ENCODE measurements at regions not wholly inside any gene's neighbourhood (a gene's known extent, or its start where the extent isn't known, plus 50 kb on each side); places are given as distances from the start of the nearest gene placed in this dataset.

- no peak for DNase-seq
- intact Hi-C loops (cut with DNase I): no loop called here
Observed at GRCh38 chr2:153110486-153110885, 368.1 kb downstream of the RPRM start.

DNA sequence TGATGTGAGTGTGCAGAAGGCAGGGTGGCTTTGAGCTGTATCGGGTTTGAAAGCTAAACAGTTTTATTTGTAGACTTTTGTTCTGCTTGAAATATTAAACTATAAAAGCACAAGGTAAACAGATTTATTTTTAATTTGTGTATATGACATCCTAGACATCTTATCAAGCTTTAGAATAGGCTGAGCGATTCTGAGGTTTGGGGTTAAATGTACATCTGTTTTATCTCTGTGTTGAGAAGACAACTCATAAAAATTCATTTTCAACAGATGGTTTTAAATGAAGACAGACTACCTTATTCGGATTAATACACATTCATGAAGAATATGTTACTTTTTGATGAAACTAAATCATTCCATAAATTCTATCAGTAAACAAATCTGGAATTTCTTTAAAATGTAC is 368.8 kb downstream of the RPRM start:
- intact Hi-C loops (cut with DNase I): no loop called here
- DNase-seq: no peak

DNA sequence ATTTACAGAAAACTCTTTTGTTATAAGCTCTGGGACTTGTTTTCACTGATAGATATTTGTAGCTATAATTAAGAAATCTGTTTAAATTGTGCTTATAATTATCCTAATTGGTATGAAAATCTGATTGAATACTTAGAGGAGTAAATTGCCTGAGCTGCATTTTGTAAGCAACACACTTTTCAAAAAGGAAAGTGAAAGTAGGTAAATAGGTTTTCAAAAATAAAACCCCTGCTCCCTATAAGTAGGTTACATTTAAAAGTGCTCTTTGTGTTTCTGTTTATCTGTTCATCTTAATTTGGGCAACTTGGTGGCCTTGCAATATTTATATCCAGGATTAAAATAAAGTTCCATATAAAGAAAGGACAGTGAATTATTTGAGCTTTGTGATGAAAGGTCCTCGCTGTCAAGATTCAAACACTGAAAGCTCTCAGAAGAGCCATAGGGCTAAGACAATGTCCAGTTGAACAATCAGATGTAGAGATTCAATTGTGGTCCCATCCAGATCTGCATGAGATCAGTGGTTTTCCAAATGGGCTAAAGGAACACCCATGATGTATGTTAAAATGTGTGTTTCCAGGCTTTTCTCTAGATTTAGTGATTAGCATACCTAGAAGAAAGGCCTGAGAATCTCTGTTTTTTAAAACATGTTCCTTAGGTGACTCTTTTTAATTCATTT is 371.6 kb downstream of the RPRM start:
- no peak for DNase-seq
- intact Hi-C loops (cut with DNase I): no loop called here

DNA sequence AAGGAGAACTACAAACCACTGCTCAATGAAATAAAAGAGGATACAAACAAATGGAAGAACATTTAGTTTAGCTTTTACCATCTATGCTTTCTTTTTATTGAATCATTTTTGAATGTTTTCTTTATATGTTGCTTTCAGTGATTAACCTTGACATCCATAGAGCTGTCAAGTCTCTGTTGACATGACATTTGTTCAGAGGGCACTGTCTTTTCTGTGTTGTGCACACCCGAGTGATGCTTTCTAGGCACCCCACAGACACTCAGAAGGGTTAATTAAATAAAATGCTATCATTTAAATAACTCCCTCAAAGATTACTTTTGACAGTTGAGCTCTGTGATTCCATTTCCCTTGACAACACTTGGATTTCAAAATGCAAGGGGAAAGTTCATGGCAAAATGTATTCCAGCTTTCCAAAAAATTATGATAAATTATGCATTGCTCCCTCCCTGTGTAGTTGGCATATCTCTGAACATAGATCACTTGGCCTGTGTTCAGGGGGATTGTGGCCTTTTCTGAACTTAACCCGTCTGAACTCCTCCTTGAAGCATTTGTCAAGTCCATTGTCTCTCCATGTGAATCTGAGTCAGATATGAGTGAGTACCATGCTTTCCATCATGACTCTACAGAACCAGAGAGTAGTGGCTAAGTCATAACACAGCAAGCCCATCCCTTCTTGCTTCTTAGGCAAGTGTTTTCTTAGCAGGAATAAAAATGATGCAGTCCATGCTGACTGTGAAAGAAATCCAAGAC is 372.6 kb downstream of the RPRM start:
- intact Hi-C loops (cut with DNase I): no loop called here

DNA sequence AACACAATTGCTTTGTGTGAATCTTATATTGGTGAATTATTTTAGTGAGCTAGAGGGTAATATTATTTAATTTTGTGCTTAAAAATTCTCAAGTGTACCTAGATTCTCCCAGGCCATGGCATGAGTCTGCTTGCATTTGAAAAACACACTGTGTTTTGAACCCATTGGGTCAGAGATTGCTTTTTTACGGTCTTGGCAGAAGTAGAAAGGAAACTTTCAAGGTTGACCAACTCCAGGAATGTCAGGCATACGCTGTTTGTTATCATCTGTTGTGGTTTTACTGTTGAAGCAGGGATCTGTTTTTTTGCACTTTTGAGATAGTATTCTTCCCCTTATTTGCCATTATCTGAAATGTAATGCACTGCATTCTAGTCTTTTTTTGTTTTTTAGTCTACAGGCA is 377.4 kb downstream of the RPRM start:
- DNase-seq: no peak
- intact Hi-C loops (cut with DNase I): no loop called here

More for the DNA sequence above, 372.6 kb downstream of the RPRM start:
- DNase-seq: no peak

DNA sequence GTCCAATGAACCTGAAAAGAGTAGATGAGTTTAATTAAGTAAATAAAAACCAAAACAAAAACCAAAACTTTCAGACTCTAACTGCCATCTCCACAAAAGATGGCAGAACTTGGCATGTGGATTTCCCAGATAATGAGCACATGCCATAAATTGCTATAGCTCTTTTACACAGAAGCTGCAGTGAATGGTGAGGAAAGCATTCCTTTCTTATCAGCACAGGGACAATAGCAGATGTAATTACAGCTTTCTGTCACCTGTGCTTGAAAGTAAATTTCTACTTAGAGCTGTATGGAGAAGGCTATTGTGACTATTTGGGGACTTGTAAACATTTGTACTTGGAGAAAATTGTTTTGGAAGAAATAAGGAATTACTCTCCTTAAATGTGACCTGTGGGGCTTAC is 378.4 kb downstream of the RPRM start:
- DNase-seq: no peak
- intact Hi-C loops (cut with DNase I): no loop called here

DNA sequence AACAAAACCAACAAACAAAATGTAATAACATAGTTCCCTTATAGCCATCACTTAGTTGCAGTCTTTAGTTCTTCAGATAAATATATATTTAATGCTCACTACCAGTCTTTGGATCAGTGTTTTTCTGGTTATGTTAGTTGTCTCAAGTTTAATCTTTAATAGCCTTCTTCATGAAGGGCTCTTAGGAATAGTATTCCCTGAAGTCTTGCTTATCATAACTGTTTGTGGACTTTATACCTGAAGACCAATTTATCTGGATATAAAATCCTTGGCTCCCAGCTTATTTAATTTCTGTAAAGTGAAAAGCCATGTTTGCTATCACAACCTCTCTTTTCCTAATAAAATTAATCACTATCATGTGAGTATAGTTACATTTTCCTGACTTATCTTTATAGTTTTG is 379.7 kb downstream of the ARL6IP6 start:
- no peak for DNase-seq
- intact Hi-C loops (cut with DNase I): no loop called here

- no peak for DNase-seq
- intact Hi-C loops (cut with DNase I): no loop called here
Observed at GRCh38 chr2:153096272-153096671, 377.9 kb downstream of the ARL6IP6 start.

DNA sequence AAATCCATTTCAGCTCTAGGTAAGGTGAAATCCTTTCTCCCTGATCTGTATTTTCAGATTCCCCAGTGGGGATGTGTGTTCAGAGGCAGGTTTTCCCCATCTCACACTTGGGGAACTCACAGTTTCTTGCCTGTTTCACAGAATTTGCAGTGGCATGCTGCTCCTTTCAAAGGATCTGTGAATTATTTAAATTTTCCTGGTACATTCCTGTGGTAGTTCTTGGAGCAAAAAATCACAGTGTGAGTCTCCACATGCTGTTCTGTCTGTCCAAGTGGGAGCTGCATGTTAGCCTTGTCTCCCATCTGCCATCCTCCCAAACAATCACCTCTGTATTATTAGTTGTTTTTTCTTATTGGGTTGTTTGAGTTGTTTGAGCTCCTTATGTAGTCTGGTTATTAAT is 372.9 kb downstream of the ARL6IP6 start:
- intact Hi-C loops (cut with DNase I): no loop called here
- DNase-seq: no peak

GRCh38 chr2:153079315-153079714 is 360.9 kb downstream of the ARL6IP6 start:
- intact Hi-C loops (cut with DNase I): no loop called here
- DNase-seq: no peak

DNA sequence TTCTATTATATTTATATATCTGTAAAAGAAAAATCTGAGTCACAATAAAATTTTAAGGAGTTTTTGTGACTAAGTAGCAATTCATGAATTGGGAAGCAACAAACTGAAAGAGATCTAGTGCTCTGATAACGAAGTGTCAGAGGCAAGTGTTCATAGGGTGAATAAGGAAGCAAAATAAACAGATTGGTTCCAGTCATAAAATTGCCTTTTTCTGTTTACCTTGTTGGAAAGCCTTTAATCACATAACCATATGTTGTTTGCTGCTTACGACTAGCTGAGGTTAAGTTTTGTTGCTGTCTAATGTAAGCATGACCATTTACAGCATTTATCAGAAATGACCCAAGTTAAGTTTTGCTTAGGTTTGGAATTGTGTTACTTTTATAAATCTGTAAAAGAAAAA is 358.9 kb downstream of the ARL6IP6 start:
- intact Hi-C loops (cut with DNase I): no loop called here
- DNase-seq: no peak

DNA sequence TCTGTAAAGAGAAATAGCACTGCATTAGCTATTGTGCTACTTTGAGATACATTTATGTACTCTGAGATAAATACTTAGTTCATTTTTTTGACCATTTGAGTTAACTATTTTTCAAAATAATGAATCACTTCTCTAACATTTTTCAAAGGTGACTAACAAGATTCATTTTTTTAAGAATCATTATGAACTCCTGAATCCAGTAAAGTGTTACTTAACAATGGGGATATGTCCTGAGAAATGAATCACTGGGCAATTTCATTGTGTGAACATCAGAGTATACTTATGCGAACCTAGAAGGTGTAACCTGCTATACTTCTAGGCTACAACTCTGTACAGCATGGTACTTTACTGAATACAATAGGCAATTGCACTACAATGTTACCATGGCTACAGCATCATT is 355.8 kb downstream of the ARL6IP6 start:
- intact Hi-C loops (cut with DNase I): no loop called here
- no peak for DNase-seq

- intact Hi-C loops (cut with DNase I): no loop called here
- DNase-seq: no peak
Observed at GRCh38 chr2:153072813-153073212, 354.4 kb downstream of the ARL6IP6 start.

GRCh38 chr2:153072077-153072476 is 353.7 kb downstream of the ARL6IP6 start:
- DNase-seq: no peak
- intact Hi-C loops (cut with DNase I): no loop called here

DNA sequence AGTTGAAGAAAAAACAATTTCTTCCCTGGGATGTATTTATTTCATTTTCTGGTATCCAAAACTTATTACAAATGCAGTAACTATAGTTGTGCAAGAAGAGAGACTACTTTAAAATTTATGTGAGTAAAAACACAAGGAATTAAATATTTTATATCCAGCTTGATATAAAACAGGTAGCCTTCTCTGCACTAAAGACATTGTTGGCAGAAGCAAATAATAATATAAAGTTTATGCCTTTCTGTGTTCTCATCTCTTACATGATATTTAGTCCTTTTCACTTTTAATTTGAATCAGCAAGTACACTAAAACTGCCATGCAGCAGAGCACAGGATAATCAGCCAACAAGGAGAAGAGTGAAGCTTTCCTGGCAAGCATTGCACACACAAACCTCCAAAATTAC is 352.7 kb downstream of the ARL6IP6 start:
- no peak for DNase-seq
- intact Hi-C loops (cut with DNase I): no loop called here

DNA sequence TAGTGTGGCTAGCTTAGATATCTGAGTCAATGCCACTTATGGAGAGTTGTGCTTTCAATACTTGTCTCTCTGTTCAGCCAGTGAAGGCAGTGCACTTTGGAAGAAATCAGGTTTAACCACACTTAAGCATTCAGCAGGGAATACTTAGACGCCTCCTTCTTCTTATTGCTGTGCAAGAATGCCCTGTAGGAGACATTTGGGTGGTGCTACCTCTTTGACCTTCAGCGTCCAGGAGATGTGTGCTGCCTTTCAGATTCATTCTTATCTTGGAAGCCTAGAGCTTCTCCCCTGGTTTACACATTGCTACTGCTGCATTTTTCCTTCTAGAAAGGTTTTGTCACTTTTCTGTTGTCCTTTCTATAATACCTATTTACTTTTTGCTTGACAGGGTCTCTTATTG is 350.5 kb downstream of the ARL6IP6 start:
- DNase-seq: no peak
- intact Hi-C loops (cut with DNase I): no loop called here

GRCh38 chr2:153068052-153068451 is 349.6 kb downstream of the ARL6IP6 start:
- no peak for DNase-seq
- intact Hi-C loops (cut with DNase I): no loop called here

DNA sequence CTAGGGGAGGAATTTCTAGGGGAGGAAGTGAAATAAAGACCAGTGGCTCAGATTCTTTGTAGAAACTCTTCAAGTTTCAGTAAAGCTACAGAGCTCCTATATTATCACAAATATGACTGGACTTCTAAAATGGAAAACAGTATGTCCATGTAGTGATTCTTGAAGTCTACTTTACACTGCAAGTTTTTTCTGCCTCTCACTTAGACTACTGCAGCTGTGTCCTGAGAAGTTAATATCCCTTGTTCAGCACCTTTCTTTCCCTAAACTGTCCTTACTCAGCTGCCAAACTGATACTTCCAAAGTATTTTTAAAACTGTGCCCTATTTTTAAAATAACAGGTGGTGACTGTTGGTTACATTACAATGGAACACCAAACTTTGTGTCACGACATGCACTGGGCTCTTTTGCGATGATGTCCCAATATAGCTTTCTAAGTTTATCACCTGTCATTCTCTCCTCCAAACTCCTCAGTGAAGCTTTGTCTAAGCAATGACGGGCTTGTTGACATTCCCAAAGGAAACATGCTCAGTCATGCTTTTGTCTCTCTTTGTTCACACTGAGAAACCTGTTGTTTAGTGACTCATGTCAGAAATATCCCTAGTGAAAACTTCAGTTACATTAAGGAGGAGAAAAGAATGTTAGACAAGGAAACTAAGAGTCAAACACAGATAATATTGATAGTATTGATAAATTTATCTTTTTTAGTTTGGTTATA is 341.1 kb downstream of the ARL6IP6 start:
- intact Hi-C loops (cut with DNase I): no loop called here
- no peak for DNase-seq

DNA sequence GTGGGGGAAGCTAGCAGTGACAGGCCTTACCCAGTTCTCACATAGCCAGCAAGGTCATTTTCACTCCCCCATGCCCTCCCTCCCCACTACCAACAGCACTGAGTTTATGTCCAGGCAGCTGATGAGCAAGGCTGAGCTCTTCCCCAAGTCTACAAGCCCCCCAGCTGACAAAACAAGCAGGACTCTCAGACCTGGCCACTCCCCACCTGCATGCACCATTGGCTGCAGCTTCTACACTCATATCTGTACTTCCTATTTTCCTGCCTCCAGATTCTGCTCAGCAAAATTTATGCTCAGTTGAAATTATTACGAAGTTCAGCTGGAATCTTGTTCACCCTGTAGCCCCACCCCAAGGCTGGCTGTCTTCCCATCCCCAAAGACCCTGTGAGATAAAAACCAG is 339.3 kb downstream of the ARL6IP6 start:
- DNase-seq: no peak
- intact Hi-C loops (cut with DNase I): no loop called here

DNA sequence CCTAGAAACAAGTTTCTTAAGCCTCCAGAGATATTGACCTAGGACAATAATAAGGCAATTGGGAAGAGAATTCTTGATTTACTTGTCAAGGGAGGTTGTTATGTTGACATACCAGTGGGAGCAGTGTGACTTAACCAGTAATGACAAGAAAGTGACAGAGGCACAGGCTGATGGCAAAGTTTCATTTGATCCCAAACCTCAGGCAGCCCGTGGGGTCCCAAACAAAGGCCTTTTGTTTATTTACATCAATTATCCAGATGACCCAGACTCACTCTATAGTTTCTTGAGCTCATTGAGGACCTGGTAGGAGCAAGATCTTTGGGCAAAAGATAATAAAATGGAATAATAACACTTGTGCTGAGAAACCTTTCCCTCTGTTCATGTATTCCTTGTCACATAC is 336.8 kb downstream of the ARL6IP6 start:
- intact Hi-C loops (cut with DNase I): no loop called here
- no peak for DNase-seq

DNA sequence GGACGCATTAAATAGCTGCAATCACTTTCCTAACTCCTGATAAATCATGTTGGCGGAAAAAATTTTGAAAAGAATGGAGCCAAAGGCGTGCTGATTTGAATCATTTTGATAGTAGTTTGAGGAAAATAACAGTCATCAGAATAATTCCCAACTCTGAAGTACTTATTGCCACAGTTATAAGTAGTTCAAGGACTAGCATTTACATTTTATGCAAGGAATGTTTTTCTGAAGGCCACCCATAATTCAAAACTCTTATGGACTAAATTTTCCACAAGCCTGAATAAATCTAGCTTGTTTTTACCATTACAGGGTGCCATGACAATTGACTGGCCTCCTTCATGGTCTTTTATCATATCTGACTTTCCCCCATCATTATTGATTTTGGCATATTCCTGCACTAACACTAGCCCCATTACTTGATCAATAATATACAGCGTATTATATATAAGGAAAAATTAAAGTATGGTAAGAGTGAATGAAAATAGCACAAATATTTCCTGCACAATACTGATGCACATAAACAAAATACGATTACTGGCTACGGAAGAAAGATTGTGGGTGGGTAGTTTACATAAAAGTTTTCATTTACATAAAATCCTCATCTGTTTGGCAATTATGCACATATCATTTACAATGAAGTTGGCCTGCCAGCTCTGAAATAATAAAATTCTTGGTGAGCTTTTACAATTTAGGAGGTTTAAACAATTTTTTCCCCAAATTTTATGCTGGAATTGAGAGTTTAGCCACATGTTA is 334.6 kb downstream of the ARL6IP6 start:
- intact Hi-C loops (cut with DNase I): no loop called here
- no peak for DNase-seq
